C4-2B (cell line): ENCODE measurements at regions not wholly inside any gene's neighbourhood (a gene's known extent, or its start where the extent isn't known, plus 50 kb on each side); places are given as distances from the start of the nearest gene placed in this dataset.

Experiments
- ZFX ChIP-seq: fragments of 450-650 bp; IDR thresholded peaks from 2 replicates; pipeline ENCODE4 v1.6.1; 2017
- TF ChIP-seq, protein P1 (sequence below): fragments of 450-650 bp; conservative IDR thresholded peaks from 2 replicates; pipeline ENCODE4 v1.5.1; 2017; ENCODE audit warnings: mild to moderate bottlenecking

DNA sequence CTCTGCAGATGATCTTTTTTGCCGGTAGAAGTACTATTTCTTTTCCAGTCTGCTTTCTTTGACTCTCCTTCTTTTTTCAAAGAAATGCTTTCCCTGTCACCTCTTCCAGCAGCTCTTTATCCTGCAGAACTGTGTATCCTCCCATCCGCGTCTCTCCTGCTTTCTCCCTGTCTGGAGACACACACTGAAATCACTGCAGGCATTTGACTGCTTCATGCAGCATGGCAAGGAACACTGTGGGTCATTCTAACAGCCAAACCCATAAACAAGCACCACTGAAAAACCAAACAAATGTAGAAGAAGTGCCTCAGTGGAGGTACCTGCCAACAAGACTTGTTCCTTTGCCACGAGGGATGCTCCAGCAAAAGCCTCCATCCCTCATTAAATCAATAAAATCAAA, 403.7 kb upstream of the CITED2 start:
- TF ChIP-seq, protein P1, sequence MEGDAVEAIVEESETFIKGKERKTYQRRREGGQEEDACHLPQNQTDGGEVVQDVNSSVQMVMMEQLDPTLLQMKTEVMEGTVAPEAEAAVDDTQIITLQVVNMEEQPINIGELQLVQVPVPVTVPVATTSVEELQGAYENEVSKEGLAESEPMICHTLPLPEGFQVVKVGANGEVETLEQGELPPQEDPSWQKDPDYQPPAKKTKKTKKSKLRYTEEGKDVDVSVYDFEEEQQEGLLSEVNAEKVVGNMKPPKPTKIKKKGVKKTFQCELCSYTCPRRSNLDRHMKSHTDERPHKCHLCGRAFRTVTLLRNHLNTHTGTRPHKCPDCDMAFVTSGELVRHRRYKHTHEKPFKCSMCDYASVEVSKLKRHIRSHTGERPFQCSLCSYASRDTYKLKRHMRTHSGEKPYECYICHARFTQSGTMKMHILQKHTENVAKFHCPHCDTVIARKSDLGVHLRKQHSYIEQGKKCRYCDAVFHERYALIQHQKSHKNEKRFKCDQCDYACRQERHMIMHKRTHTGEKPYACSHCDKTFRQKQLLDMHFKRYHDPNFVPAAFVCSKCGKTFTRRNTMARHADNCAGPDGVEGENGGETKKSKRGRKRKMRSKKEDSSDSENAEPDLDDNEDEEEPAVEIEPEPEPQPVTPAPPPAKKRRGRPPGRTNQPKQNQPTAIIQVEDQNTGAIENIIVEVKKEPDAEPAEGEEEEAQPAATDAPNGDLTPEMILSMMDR = no peak
- no peak for TF ChIP-seq ZFX
